ENCODE measurements at regions not wholly inside any gene's neighbourhood (a gene's known extent, or its start where the extent isn't known, plus 50 kb on each side); places are given as distances from the start of the nearest gene placed in this dataset.

GRCh38 chr4:136755531-136755916, 776.8 kb downstream of the PCDH18 start:
- Histone ChIP-seq H3K27ac (no peak overlapping the region), H3K36me3 (no peaks in the 10 kb centered on the region), H3K4me1 (no peaks in the 10 kb centered on the region), H3K4me3 (no peak overlapping the region), H3K27me3 (no peaks in the 10 kb centered on the region), H3K9me3 (no peaks in the 10 kb centered on the region)
- DNase-seq (no peak), ATAC-seq (no peak)
- intact Hi-C loops (cut with DNase I), result no loop called here
- no peak for TF ChIP-seq CTCF (IDR thresholded peaks at IDR 0.05)

GRCh38 chr4:136754810-136755530, 777.3 kb downstream of the PCDH18 start:
- ATAC-seq (no peak), DNase-seq (no peak)
- no peak for TF ChIP-seq CTCF (IDR thresholded peaks at IDR 0.05)
- Histone ChIP-seq H3K36me3 (no peaks in the 10 kb centered on the region), H3K4me1 (no peaks in the 10 kb centered on the region), H3K27me3 (no peaks in the 10 kb centered on the region), H3K9me3 (no peaks in the 10 kb centered on the region), H3K27ac (no peak overlapping the region), H3K4me3 (no peak overlapping the region)
- intact Hi-C loops (cut with DNase I), result no loop called here

GRCh38 chr4:136751556-136751955, 780.7 kb downstream of the PCDH18 start:
- no peak for TF ChIP-seq CTCF (IDR thresholded peaks at IDR 0.05)
- no peaks in the 10 kb centered on the region for H3K4me1 ChIP-seq
- DNase-seq (no peak), ATAC-seq (no peak)
- no peaks in the 10 kb centered on the region for H3K9me3 ChIP-seq
- no peak overlapping the region for H3K4me3 ChIP-seq
- intact Hi-C loops (cut with DNase I), result no loop called here
- no peaks in the 10 kb centered on the region for H3K27me3 ChIP-seq
- H3K27ac ChIP-seq, result no peak overlapping the region
- no peaks in the 10 kb centered on the region for H3K36me3 ChIP-seq

- no peak for TF ChIP-seq CTCF (IDR thresholded peaks at IDR 0.05)
- intact Hi-C loops (cut with DNase I), result no loop called here
- Histone ChIP-seq H3K9me3 (no peaks in the 10 kb centered on the region), H3K27ac (no peak overlapping the region), H3K36me3 (no peaks in the 10 kb centered on the region), H3K4me3 (no peak overlapping the region), H3K4me1 (no peaks in the 10 kb centered on the region), H3K27me3 (no peaks in the 10 kb centered on the region)
- DNase-seq (no peak), ATAC-seq (no peak)
Observed at GRCh38 chr4:136750897-136751296, 781.4 kb downstream of the PCDH18 start.

GRCh38 chr4:136749989-136750388, 782.3 kb downstream of the PCDH18 start:
- DNase-seq (no peak), ATAC-seq (no peak)
- H3K9me3 ChIP-seq, result no peaks in the 10 kb centered on the region
- H3K27ac ChIP-seq, result no peak overlapping the region
- H3K4me1 ChIP-seq, result no peaks in the 10 kb centered on the region
- H3K36me3 ChIP-seq, result no peaks in the 10 kb centered on the region
- no peak overlapping the region for H3K4me3 ChIP-seq
- no peaks in the 10 kb centered on the region for H3K27me3 ChIP-seq
- no peak for TF ChIP-seq CTCF (IDR thresholded peaks at IDR 0.05)
- intact Hi-C loops (cut with DNase I), result no loop called here

GRCh38 chr4:136748773-136749172, 783.5 kb downstream of the PCDH18 start:
- Histone ChIP-seq H3K36me3 (no peaks in the 10 kb centered on the region), H3K27ac (no peak overlapping the region), H3K27me3 (no peaks in the 10 kb centered on the region), H3K4me3 (no peak overlapping the region), H3K4me1 (no peaks in the 10 kb centered on the region), H3K9me3 (no peaks in the 10 kb centered on the region)
- TF ChIP-seq CTCF (IDR thresholded peaks at IDR 0.05), result no peak
- DNase-seq, result no peak
- no peak for ATAC-seq
- intact Hi-C loops (cut with DNase I), result no loop called here

All from upper lobe of right lung (tissue), 1 donor.